Calu3 (cell line): ENCODE measurements at regions not wholly inside any gene's neighbourhood (a gene's known extent, or its start where the extent isn't known, plus 50 kb on each side); places are given as distances from the start of the nearest gene placed in this dataset.

Source experiments
- BruUV-seq: library from RNA; stranded (reverse); fragments of 400-500 nt; replicated peaks from 2 replicates; lab custom pipeline; 2021; lab: Mats Ljungman, UMichigan
- CTCF ChIA-PET: fragments of 300-600 bp; sonication (Branson Sonifier 250); formaldehyde crosslinking; loops from one replicate; lab custom pipeline; 2022; ENCODE audit warnings: antibody characterized with exemption; lab: Charles Lee
- DNase-seq: peaks from one replicate; pipeline ENCODE4 v3.0.0; 2022
- H3K27ac Mint-ChIP-seq: one replicate; pipeline ENCODE4 v1.8.0; 2022; ENCODE audit warnings: mixed read lengths; ENCODE audit not compliant: unreplicated experiment
- H3K27me3 Mint-ChIP-seq: one replicate; pipeline ENCODE4 v1.8.0; 2022; ENCODE audit warnings: mixed read lengths; ENCODE audit not compliant: unreplicated experiment
- H3K36me3 Mint-ChIP-seq: one replicate; pipeline ENCODE4 v1.8.0; 2022; ENCODE audit warnings: mild to moderate bottlenecking, moderate library complexity, mixed read lengths; ENCODE audit not compliant: insufficient read depth, unreplicated experiment
- H3K4me1 Mint-ChIP-seq: one replicate; pipeline ENCODE4 v1.8.0; 2022; ENCODE audit warnings: mild to moderate bottlenecking, low read depth, mixed read lengths; ENCODE audit not compliant: unreplicated experiment
- H3K4me3 Mint-ChIP-seq: one replicate; pipeline ENCODE4 v1.8.0; 2022; ENCODE audit warnings: mild to moderate bottlenecking, low read depth, moderate library complexity, mixed read lengths; ENCODE audit not compliant: unreplicated experiment
- H3K9me3 Mint-ChIP-seq: one replicate; pipeline ENCODE4 v1.8.0; 2022; ENCODE audit warnings: low read depth, mixed read lengths; ENCODE audit not compliant: unreplicated experiment
- CTCF ChIP-seq: fragments of 200-600 bp; IDR thresholded peaks from one replicate; pipeline ENCODE4 v1.8.0; 2022; ENCODE audit warnings: antibody characterized with exemption; ENCODE audit not compliant: unreplicated experiment
- intact Hi-C: fragments of 100-400 bp; cut with micrococcal nuclease; formaldehyde crosslinking; loops from one replicate; pipeline ENCODE4 v1.10.0; 2022; ENCODE audit not compliant: unreplicated experiment

GRCh38 chr3:7957024-7957423 is 544.6 kb upstream of the LMCD1 start:
- DNase-seq, result no peak
- H3K9me3 Mint-ChIP-seq, result peaks cover 3% of the 10 kb centered on the region
- no peak overlapping the region for H3K27ac Mint-ChIP-seq
- no peaks in the 10 kb centered on the region for H3K27me3 Mint-ChIP-seq
- no peak overlapping the region for H3K4me3 Mint-ChIP-seq
- no peaks in the 10 kb centered on the region for H3K4me1 Mint-ChIP-seq
- BruUV-seq, result no TSS peak
- CTCF ChIA-PET, result no interaction called here
- intact Hi-C loops, result no loop called here
- H3K36me3 Mint-ChIP-seq, result peaks cover 2% of the 10 kb centered on the region
- no peak for TF ChIP-seq CTCF

GRCh38 chr3:7959094-7959493 is 542.5 kb upstream of the LMCD1 start:
- Mint-ChIP-seq H3K9me3 (peaks cover 3% of the 10 kb centered on the region), H3K27ac (no peak overlapping the region), H3K4me3 (no peak overlapping the region), H3K36me3 (no peaks in the 10 kb centered on the region), H3K27me3 (no peaks in the 10 kb centered on the region), H3K4me1 (no peaks in the 10 kb centered on the region)
- intact Hi-C loops, result no loop called here
- no TSS peak for BruUV-seq
- no peak for TF ChIP-seq CTCF
- CTCF ChIA-PET, result no interaction called here
- no peak for DNase-seq

- CTCF ChIA-PET, result no interaction called here
- no peak for DNase-seq
- H3K36me3 Mint-ChIP-seq, result no peaks in the 10 kb centered on the region
- no peaks in the 10 kb centered on the region for H3K4me1 Mint-ChIP-seq
- H3K9me3 Mint-ChIP-seq, result peaks cover 3% of the 10 kb centered on the region
- intact Hi-C loops, result no loop called here
- no peak for TF ChIP-seq CTCF
- no peaks in the 10 kb centered on the region for H3K27me3 Mint-ChIP-seq
- no peak overlapping the region for H3K4me3 Mint-ChIP-seq
- no TSS peak for BruUV-seq
- H3K27ac Mint-ChIP-seq, result no peak overlapping the region
Measured at GRCh38 chr3:7960601-7961000, 541.0 kb upstream of the LMCD1 start.

GRCh38 chr3:7962301-7962700 is 539.3 kb upstream of the LMCD1 start:
- Mint-ChIP-seq H3K9me3 (peaks cover 3% of the 10 kb centered on the region), H3K27me3 (no peaks in the 10 kb centered on the region), H3K4me3 (no peak overlapping the region), H3K36me3 (no peaks in the 10 kb centered on the region), H3K4me1 (no peaks in the 10 kb centered on the region), H3K27ac (no peak overlapping the region)
- CTCF ChIA-PET, result no interaction called here
- BruUV-seq, result no TSS peak
- DNase-seq, result no peak
- no peak for TF ChIP-seq CTCF
- intact Hi-C loops, result no loop called here
